HL-60 (cell line): ENCODE measurements at regions not wholly inside any gene's neighbourhood (a gene's known extent, or its start where the extent isn't known, plus 50 kb on each side); places are given as distances from the start of the nearest gene placed in this dataset.

Experiments used
- DNase-seq, 2 experiments: peaks; one replicate each; pipeline ENCODE4 v3.0.0-alpha.2; 2010 to 2020; ENCODE audit warnings: low read depth in 1 of 2, low spot score in 1 of 2
- H3K27ac ChIP-seq: fragments of 250-450 bp; sonication (Bioruptor Pico); replicated peaks from 2 replicates; pipeline ENCODE4 v1.5.1; 2020; ENCODE audit warnings: mild to moderate bottlenecking, moderate library complexity
- H3K27me3 ChIP-seq: fragments of 250-450 bp; sonication (Bioruptor Pico); 2 replicates; pipeline ENCODE4 v1.5.1; 2021; ENCODE audit warnings: mild to moderate bottlenecking, moderate library complexity; ENCODE audit not compliant: insufficient read depth, poor library complexity, severe bottlenecking
- H3K4me3 ChIP-seq: replicated peaks from 2 replicates; pipeline ENCODE4 v1.5.1; 2011; ENCODE audit warnings: mild to moderate bottlenecking, control low read depth, low read length; ENCODE audit not compliant: insufficient read depth
- CTCF ChIP-seq: IDR thresholded peaks from one replicate; pipeline ENCODE4 v1.5.1; 2011; ENCODE audit warnings: low read length, control low read depth, inconsistent platforms; ENCODE audit not compliant: insufficient read depth
- GABPA ChIP-seq: IDR thresholded peaks from 2 replicates; pipeline ENCODE4 v1.6.1; 2012; ENCODE audit warnings: low read depth
- POLR2AphosphoS5 ChIP-seq: IDR thresholded peaks from 2 replicates; pipeline ENCODE4 v1.6.1; 2012; ENCODE audit warnings: low read depth
- REST ChIP-seq: IDR thresholded peaks from 2 replicates; pipeline ENCODE4 v1.6.1; 2012; ENCODE audit warnings: low read depth; ENCODE audit not compliant: insufficient replicate concordance
- SPI1 ChIP-seq: IDR thresholded peaks from 2 replicates; pipeline ENCODE4 v1.6.1; 2012; ENCODE audit warnings: low read depth, mild to moderate bottlenecking, borderline replicate concordance

GRCh38 chrX:99397879-99398278 is 1012.2 kb downstream of the PCDH19 start:
- no peaks in the 10 kb centered on the region for H3K27me3 ChIP-seq
- TF ChIP-seq POLR2AphosphoS5 (no peak), REST (no peak), SPI1 (no peak), CTCF (no peak), GABPA (no peak)
- no peak for DNase-seq
- H3K4me3 ChIP-seq = no peak overlapping the region
- H3K27ac ChIP-seq = no peak overlapping the region

GRCh38 chrX:99394456-99394855 is 1015.6 kb downstream of the PCDH19 start:
- peak in 1 of 2 experiments; percentile 3 for DNase-seq
- TF ChIP-seq REST (no peak), SPI1 (no peak), POLR2AphosphoS5 (no peak), GABPA (no peak), CTCF (no peak)
- H3K27me3 ChIP-seq = no peaks in the 10 kb centered on the region
- H3K4me3 ChIP-seq = no peak overlapping the region
- no peak overlapping the region for H3K27ac ChIP-seq

GRCh38 chrX:99384594-99385374 is 1025.3 kb downstream of the PCDH19 start:
- no peaks in the 10 kb centered on the region for H3K27me3 ChIP-seq
- no peak overlapping the region for H3K27ac ChIP-seq
- no peak overlapping the region for H3K4me3 ChIP-seq
- TF ChIP-seq REST (no peak), SPI1 (no peak), CTCF (no peak), GABPA (no peak), POLR2AphosphoS5 (no peak)
- DNase-seq = no peak
